Fibroblast of mammary gland (primary cell): ENCODE measurements at regions not wholly inside any gene's neighbourhood (a gene's known extent, or its start where the extent isn't known, plus 50 kb on each side); places are given as distances from the start of the nearest gene placed in this dataset.

Source experiments
- DNase-seq: peaks from one replicate; pipeline ENCODE4 v3.0.0-alpha.2; 2010; ENCODE audit warnings: low read depth
- H3K4me3 ChIP-seq: 2 replicates; pipeline ENCODE4 v1.5.1; 2011; ENCODE audit warnings: low read depth, mild to moderate bottlenecking, low read length, moderate library complexity; ENCODE audit not compliant: control insufficient read depth
- CTCF ChIP-seq: conservative IDR thresholded peaks from 2 replicates; pipeline ENCODE4 v1.5.1; 2011; ENCODE audit warnings: low read depth, low read length, inconsistent platforms; ENCODE audit not compliant: control insufficient read depth, insufficient read depth

GRCh38 chr17:77782201-77782600, 176.3 kb upstream of the TNRC6C start:
- no peak overlapping the region for H3K4me3 ChIP-seq
- DNase-seq = no peak
- TF ChIP-seq CTCF = no peak

GRCh38 chr17:77782611-77783010, 175.9 kb upstream of the TNRC6C start:
- no peak overlapping the region for H3K4me3 ChIP-seq
- no peak for TF ChIP-seq CTCF
- DNase-seq = no peak

GRCh38 chr17:77783991-77784820, 174.3 kb upstream of the TNRC6C start:
- no peak for TF ChIP-seq CTCF
- no peak for DNase-seq
- H3K4me3 ChIP-seq = no peak overlapping the region

- H3K4me3 ChIP-seq = no peak overlapping the region
- DNase-seq = no peak
- TF ChIP-seq CTCF = no peak
These were observed 173.1 kb upstream of the TNRC6C start for GRCh38 chr17:77785312-77785905.

GRCh38 chr17:77786090-77786489, 172.4 kb upstream of the TNRC6C start:
- H3K4me3 ChIP-seq = no peak overlapping the region
- TF ChIP-seq CTCF = no peak
- no peak for DNase-seq

GRCh38 chr17:77786740-77787505, 171.6 kb upstream of the TNRC6C start:
- TF ChIP-seq CTCF = no peak
- H3K4me3 ChIP-seq = no peak overlapping the region
- DNase-seq = no peak
